NCI-H2029 (cell line): ENCODE measurements at regions not wholly inside any gene's neighbourhood (a gene's known extent, or its start where the extent isn't known, plus 50 kb on each side); places are given as distances from the start of the nearest gene placed in this dataset.
"Not testable (repeated sequence)": the region's sequence is repeated elsewhere in the genome, so short reads cannot be mapped to it uniquely, and the experiment has no call there.

Experiments
- DNase-seq: peaks from one replicate; lab custom pipeline; 2025; lab: John Stamatoyannopoulos, UW

- DNase-seq = no peak
Observed at GRCh38 chr17:51387986-51388385, 127.6 kb downstream of the UTP18 start.

- DNase-seq = no peak
Observed at GRCh38 chr17:51389875-51390274, 129.5 kb downstream of the UTP18 start.

- no peak for DNase-seq
Observed at GRCh38 chr17:51391982-51392654, 131.8 kb downstream of the UTP18 start.

GRCh38 chr17:51395621-51396020 lies 135.3 kb downstream of the UTP18 start:
- DNase-seq = no peak

GRCh38 chr17:51397361-51398127 lies 137.2 kb downstream of the UTP18 start:
- no peak for DNase-seq

GRCh38 chr17:51398128-51398525 lies 137.8 kb downstream of the UTP18 start:
- DNase-seq = no peak

GRCh38 chr17:51398687-51399086 lies 138.3 kb downstream of the UTP18 start:
- DNase-seq = no peak

- no peak for DNase-seq
Observed at GRCh38 chr17:51401279-51401678, 140.9 kb downstream of the UTP18 start.

GRCh38 chr17:51402899-51403298 lies 142.6 kb downstream of the UTP18 start:
- DNase-seq = no peak

GRCh38 chr17:51407576-51407975 lies 147.2 kb downstream of the UTP18 start:
- DNase-seq = no peak

- peak; percentile 35 for DNase-seq
Observed at GRCh38 chr17:51419476-51419875, 159.1 kb downstream of the UTP18 start.

GRCh38 chr17:51421525-51421924 lies 161.2 kb downstream of the UTP18 start:
- no peak for DNase-seq

- no peak for DNase-seq
Observed at GRCh38 chr17:51422634-51423033, 162.3 kb downstream of the UTP18 start.

- DNase-seq = no peak
Observed at GRCh38 chr17:51423421-51424160, 163.2 kb downstream of the UTP18 start.

GRCh38 chr17:51425773-51426172 lies 165.4 kb downstream of the UTP18 start:
- no peak for DNase-seq

GRCh38 chr17:51427323-51427811 lies 167.0 kb downstream of the UTP18 start:
- peak; percentile 94 for DNase-seq

GRCh38 chr17:51427856-51428255 lies 167.5 kb downstream of the UTP18 start:
- DNase-seq = no peak

- DNase-seq = no peak
Observed at GRCh38 chr17:51428668-51429495, 168.5 kb downstream of the UTP18 start.

- not testable (repeated sequence) for DNase-seq
Observed at GRCh38 chr17:51429938-51430337, 169.6 kb downstream of the UTP18 start.

- no peak for DNase-seq
Observed at GRCh38 chr17:51430591-51430990, 170.2 kb downstream of the UTP18 start.

- no peak for DNase-seq
Observed at GRCh38 chr17:51434434-51435170, 174.3 kb downstream of the UTP18 start.
